Upper lobe of left lung (tissue), 6 donors: ENCODE measurements at regions not wholly inside any gene's neighbourhood (a gene's known extent, or its start where the extent isn't known, plus 50 kb on each side); places are given as distances from the start of the nearest gene placed in this dataset.

Source experiments
- ATAC-seq, 2 donors: fragments of 200-7000 bp; cut with Tn5 transposase; one replicate each; pipeline ENCODE4 v1.9.1; 2022; ENCODE audit warnings: mild to moderate bottlenecking in 2 of 2, moderate library complexity in 2 of 2; ENCODE audit not compliant: low FRiP score in 2 of 2
- DNase-seq, 2 donors: peaks; one replicate each; pipeline ENCODE4 v3.0.0-alpha.2; 2019 to 2020
- H3K27ac ChIP-seq, 4 donors: fragments of 200-600 bp; sonication (generic); one replicate each; pipeline ENCODE4 v1.5.1; 2016 to 2019
- H3K27me3 ChIP-seq, 4 donors: fragments of 200-600 bp; sonication (generic); one replicate each; pipeline ENCODE4 v1.5.1; 2017 to 2019
- H3K36me3 ChIP-seq, 4 donors: fragments of 200-600 bp; sonication (generic); one replicate each; pipeline ENCODE4 v1.5.1; 2016 to 2019
- H3K4me1 ChIP-seq, 4 donors: fragments of 200-600 bp; sonication (generic); one replicate each; pipeline ENCODE4 v1.5.1; 2018 to 2019
- H3K4me3 ChIP-seq, 4 donors: fragments of 200-600 bp; sonication (generic); one replicate each; pipeline ENCODE4 v1.5.1; 2017 to 2019; ENCODE audit warnings: mild to moderate bottlenecking in 2 of 4, moderate library complexity in 1 of 4
- H3K9me3 ChIP-seq, 4 donors: fragments of 200-600 bp; sonication (generic); one replicate each; pipeline ENCODE4 v1.5.1; 2018 to 2019
- CTCF ChIP-seq, 6 experiments: fragments of 450-650 bp in 4 of 6; fragments of 200-600 bp in 2 of 6; sonication (generic) in 2 of 6; IDR thresholded peaks; one replicate each; pipeline ENCODE4 v1.5.1; 2016 to 2019; ENCODE audit warnings: antibody characterized with exemption in 6 of 6
- EP300 ChIP-seq, 4 donors: sonication (generic); formaldehyde crosslinking; IDR thresholded peaks; one replicate each; pipeline ENCODE4 v1.5.1; 2017; ENCODE audit warnings: antibody characterized with exemption in 4 of 4, control low read depth in 2 of 4
- POLR2A ChIP-seq, 4 donors: fragments of 450-650 bp; IDR thresholded peaks; one replicate each; pipeline ENCODE4 v1.5.1; 2016 to 2017; ENCODE audit warnings: antibody characterized with exemption in 4 of 4, mild to moderate bottlenecking in 2 of 4
- POLR2AphosphoS5 ChIP-seq, 2 donors: sonication (generic); formaldehyde crosslinking; IDR thresholded peaks; one replicate each; pipeline ENCODE4 v1.5.1; 2017; ENCODE audit warnings: antibody characterized with exemption in 2 of 2
- WGBS, 2 donors: methylation state at CpG; one replicate each; pipeline ENCODE4 v1.1.5; 2017 to 2018; 5-methylcytosine and 5-hydroxymethylcytosine counted together
- donor health status: DM: no; HTN: no; CAD: no; lungs with moderate emphysema.
- donor health status: DM: no; HTN: yes; CAD: no; lungs with severe emphysema.

GRCh38 chr20:11448554-11448953, 469.1 kb upstream of the BTBD3 start:
- TF ChIP-seq POLR2A (IDR thresholded peaks at IDR 0.05) (no peak), POLR2AphosphoS5 (IDR thresholded peaks at IDR 0.05) (no peak), EP300 (IDR thresholded peaks at IDR 0.05) (no peak), CTCF (IDR thresholded peaks at IDR 0.05) (no peak)
- Histone ChIP-seq H3K27ac (no peak overlapping the region), H3K4me3 (no peak overlapping the region), H3K4me1 (no peaks in the 10 kb centered on the region), H3K36me3 (no peaks in the 10 kb centered on the region), H3K27me3 (no peaks in the 10 kb centered on the region), H3K9me3 (no peaks in the 10 kb centered on the region)
- no peak for DNase-seq
- WGBS, 2 donors, result 87 to 91% methylated on average over 4 of the region's 4 CpGs
- no peak for ATAC-seq

DNA sequence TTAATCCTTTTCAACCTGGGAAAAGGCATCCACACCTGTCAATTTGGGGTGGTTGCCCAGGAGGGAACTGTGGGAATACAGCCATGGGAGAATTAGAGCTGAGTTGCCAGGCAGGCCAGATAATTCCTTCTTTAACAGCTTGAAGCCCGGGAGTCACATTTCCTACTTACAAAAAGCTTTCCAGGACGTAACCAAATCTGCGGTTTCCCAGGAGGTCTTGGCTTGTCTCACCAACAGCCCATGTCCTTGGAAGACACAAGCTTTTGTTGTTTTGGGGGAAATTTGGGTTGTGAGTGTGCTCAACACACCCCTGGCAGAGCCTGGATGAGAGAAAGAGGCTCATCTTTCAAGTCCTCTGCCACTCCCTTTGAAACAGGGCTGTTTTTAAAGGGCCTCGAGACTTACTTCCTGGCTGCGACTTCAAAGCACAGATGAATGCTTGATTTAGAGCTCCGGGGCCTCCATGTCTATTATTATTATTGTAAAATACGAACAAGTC, 465.9 kb upstream of the BTBD3 start:
- no peak overlapping the region for H3K4me3 ChIP-seq
- ATAC-seq, result peak in 1 of 2 donors; percentile 38
- WGBS, 2 donors, result 42 to 52% methylated on average over 7 of the region's 7 CpGs

GRCh38 chr20:11452326-11452725, 465.4 kb upstream of the BTBD3 start:
- Histone ChIP-seq H3K9me3 (no peaks in the 10 kb centered on the region), H3K27me3 (no peaks in the 10 kb centered on the region), H3K4me1 (no peaks in the 10 kb centered on the region), H3K4me3 (no peak overlapping the region), H3K36me3 (no peaks in the 10 kb centered on the region), H3K27ac (no peak overlapping the region)
- ATAC-seq, result peak in 1 of 2 donors; percentile 72
- no peak for DNase-seq
- WGBS, 2 donors, result 65 to 69% methylated on average over 6 of the region's 6 CpGs
- TF ChIP-seq POLR2AphosphoS5 (IDR thresholded peaks at IDR 0.05) (no peak), CTCF (IDR thresholded peaks at IDR 0.05) (no peak), POLR2A (IDR thresholded peaks at IDR 0.05) (no peak), EP300 (IDR thresholded peaks at IDR 0.05) (no peak)

More for the DNA sequence above, 465.9 kb upstream of the BTBD3 start:
- TF ChIP-seq POLR2A (IDR thresholded peaks at IDR 0.05) (no peak), POLR2AphosphoS5 (IDR thresholded peaks at IDR 0.05) (no peak), CTCF (IDR thresholded peaks at IDR 0.05) (no peak), EP300 (IDR thresholded peaks at IDR 0.05) (no peak)
- no peaks in the 10 kb centered on the region for H3K9me3 ChIP-seq
- H3K36me3 ChIP-seq, result no peaks in the 10 kb centered on the region
- no peak overlapping the region for H3K27ac ChIP-seq
- DNase-seq, result no peak
- H3K4me1 ChIP-seq, result no peaks in the 10 kb centered on the region
- H3K27me3 ChIP-seq, result no peaks in the 10 kb centered on the region

GRCh38 chr20:11453430-11453829, 464.3 kb upstream of the BTBD3 start:
- DNase-seq (no peak), ATAC-seq (no peak)
- Histone ChIP-seq H3K4me1 (no peaks in the 10 kb centered on the region), H3K9me3 (no peaks in the 10 kb centered on the region), H3K27ac (no peak overlapping the region), H3K4me3 (no peak overlapping the region), H3K27me3 (no peaks in the 10 kb centered on the region), H3K36me3 (no peaks in the 10 kb centered on the region)
- WGBS, 2 donors, result 72 to 93% methylated on average over 2 of the region's 2 CpGs
- no peak for TF ChIP-seq EP300 (IDR thresholded peaks at IDR 0.05)
- no peak for TF ChIP-seq CTCF (IDR thresholded peaks at IDR 0.05)
- no peak for TF ChIP-seq POLR2A (IDR thresholded peaks at IDR 0.05)
- TF ChIP-seq POLR2AphosphoS5 (IDR thresholded peaks at IDR 0.05), result no peak
